Activated T-cell treated with anti-CD3 and anti-CD28 coated beads for 48 hours (primary cell): ENCODE measurements at regions not wholly inside any gene's neighbourhood (a gene's known extent, or its start where the extent isn't known, plus 50 kb on each side); places are given as distances from the start of the nearest gene placed in this dataset.

Experiments used
- DNase-seq: peaks from one replicate; pipeline ENCODE4 v3.0.0-alpha.2; 2020; ENCODE audit warnings: low read depth

GRCh38 chr2:8453904-8454302, 228.0 kb upstream of the ID2 start:
- DNase-seq = no peak

- DNase-seq = no peak
Measured at GRCh38 chr2:8454797-8455196, 227.1 kb upstream of the ID2 start.

GRCh38 chr2:8455236-8456150, 226.4 kb upstream of the ID2 start:
- DNase-seq = no peak

GRCh38 chr2:8456151-8457091, 225.4 kb upstream of the ID2 start:
- DNase-seq = peak; percentile 42

GRCh38 chr2:8457092-8457481, 224.8 kb upstream of the ID2 start:
- DNase-seq = no peak

GRCh38 chr2:8457699-8458502, 224.0 kb upstream of the ID2 start:
- DNase-seq = no peak

- no peak for DNase-seq
Measured at GRCh38 chr2:8458503-8459459, 223.1 kb upstream of the ID2 start.

- DNase-seq = no peak
Measured at GRCh38 chr2:8459474-8459873, 222.4 kb upstream of the ID2 start.

GRCh38 chr2:8461341-8461740, 220.5 kb upstream of the ID2 start:
- DNase-seq = no peak

- DNase-seq = no peak
Measured at GRCh38 chr2:8462280-8462679, 219.6 kb upstream of the ID2 start.

- no peak for DNase-seq
Measured at GRCh38 chr2:8462899-8463648, 218.8 kb upstream of the ID2 start.

GRCh38 chr2:8465560-8465959, 216.3 kb upstream of the ID2 start:
- DNase-seq = no peak

- DNase-seq = no peak
Measured at GRCh38 chr2:8469709-8470493, 212.0 kb upstream of the ID2 start.

- DNase-seq = no peak
Measured at GRCh38 chr2:8472545-8473323, 209.1 kb upstream of the ID2 start.

- DNase-seq = no peak
Measured at GRCh38 chr2:8475349-8476031, 206.4 kb upstream of the ID2 start.

GRCh38 chr2:8477552-8478470, 204.0 kb upstream of the ID2 start:
- DNase-seq = no peak

GRCh38 chr2:8478471-8478793, 203.4 kb upstream of the ID2 start:
- DNase-seq = no peak
